Lower lobe of right lung (tissue), 2 donors: ENCODE measurements at regions not wholly inside any gene's neighbourhood (a gene's known extent, or its start where the extent isn't known, plus 50 kb on each side); places are given as distances from the start of the nearest gene placed in this dataset.

Experiments
- ATAC-seq, 2 donors: fragments of 200-7000 bp; cut with Tn5 transposase; one replicate each; pipeline ENCODE4 v1.9.1; 2020 to 2022; ENCODE audit warnings: mild to moderate bottlenecking in 2 of 2, moderate library complexity in 2 of 2
- DNase-seq: peaks from one replicate; pipeline ENCODE4 v3.0.0-alpha.2; 2020
- H3K27ac ChIP-seq: fragments of 200-600 bp; one replicate; pipeline ENCODE4 v1.8.0; 2022
- H3K27me3 ChIP-seq: fragments of 200-600 bp; one replicate; pipeline ENCODE4 v1.8.0; 2022; ENCODE audit warnings: low read depth
- H3K36me3 ChIP-seq: fragments of 200-600 bp; one replicate; pipeline ENCODE4 v1.8.0; 2022; ENCODE audit warnings: mild to moderate bottlenecking
- H3K4me1 ChIP-seq: fragments of 200-600 bp; one replicate; pipeline ENCODE4 v1.8.0; 2022
- H3K4me3 ChIP-seq: fragments of 200-600 bp; one replicate; pipeline ENCODE4 v1.8.0; 2022; ENCODE audit warnings: mild to moderate bottlenecking
- H3K9me3 ChIP-seq: fragments of 200-600 bp; one replicate; pipeline ENCODE4 v1.8.0; 2022
- intact Hi-C: fragments of 100-400 bp; cut with DNase I; formaldehyde crosslinking; loops from one replicate; pipeline ENCODE4 v1.11.0; 2022
- TF ChIP-seq, protein P1 (sequence below): fragments of 200-600 bp; IDR thresholded peaks from one replicate; pipeline ENCODE4 v1.8.0; 2022; ENCODE audit warnings: antibody characterized with exemption, mild to moderate bottlenecking
- donor health status: DM: no; HTN: yes; CAD: no; lungs with severe emphysema.

DNA sequence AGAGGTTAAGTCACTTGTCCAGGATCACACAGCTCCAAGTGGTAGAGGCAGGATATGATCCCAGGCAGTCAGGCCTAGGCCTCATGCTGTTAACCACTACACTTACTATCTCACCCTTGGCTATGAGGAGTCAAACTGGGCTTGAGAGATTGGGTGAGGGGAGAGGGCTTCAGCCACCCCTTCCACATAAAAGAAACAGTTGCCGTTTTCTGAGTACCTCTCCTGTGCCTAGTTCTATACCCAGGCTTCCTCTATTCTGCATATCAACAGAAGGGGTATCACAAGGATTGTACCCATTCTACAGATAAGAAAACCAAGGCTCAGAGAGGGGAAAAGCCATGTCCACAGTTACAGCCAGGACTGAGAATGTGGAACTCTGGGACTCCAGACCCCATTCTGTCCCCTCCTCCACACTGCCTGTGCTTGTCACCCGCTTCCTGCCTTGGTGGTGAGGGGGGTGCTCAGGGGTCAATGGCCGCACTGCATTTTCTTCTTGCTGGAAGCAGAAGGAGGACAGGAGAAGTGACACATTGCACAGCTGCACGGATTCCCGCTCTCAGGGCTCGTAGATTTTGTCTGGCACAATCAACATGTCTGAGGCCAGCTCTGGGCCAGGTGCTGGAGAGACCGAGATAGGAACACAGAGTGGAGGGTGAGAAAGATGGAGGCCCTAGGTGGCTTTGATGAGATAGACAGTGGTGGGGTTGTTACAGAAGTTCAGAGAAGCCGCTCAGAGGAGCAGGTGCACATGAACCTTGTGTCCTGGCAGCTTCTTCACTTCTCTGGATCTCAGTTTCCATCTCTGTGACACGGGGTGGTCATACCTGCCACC lies 108.4 kb upstream of the PTPN1 start:
- H3K27me3 ChIP-seq = no peaks in the 10 kb centered on the region
- no peak overlapping the region for H3K4me3 ChIP-seq
- TF ChIP-seq, protein P1, sequence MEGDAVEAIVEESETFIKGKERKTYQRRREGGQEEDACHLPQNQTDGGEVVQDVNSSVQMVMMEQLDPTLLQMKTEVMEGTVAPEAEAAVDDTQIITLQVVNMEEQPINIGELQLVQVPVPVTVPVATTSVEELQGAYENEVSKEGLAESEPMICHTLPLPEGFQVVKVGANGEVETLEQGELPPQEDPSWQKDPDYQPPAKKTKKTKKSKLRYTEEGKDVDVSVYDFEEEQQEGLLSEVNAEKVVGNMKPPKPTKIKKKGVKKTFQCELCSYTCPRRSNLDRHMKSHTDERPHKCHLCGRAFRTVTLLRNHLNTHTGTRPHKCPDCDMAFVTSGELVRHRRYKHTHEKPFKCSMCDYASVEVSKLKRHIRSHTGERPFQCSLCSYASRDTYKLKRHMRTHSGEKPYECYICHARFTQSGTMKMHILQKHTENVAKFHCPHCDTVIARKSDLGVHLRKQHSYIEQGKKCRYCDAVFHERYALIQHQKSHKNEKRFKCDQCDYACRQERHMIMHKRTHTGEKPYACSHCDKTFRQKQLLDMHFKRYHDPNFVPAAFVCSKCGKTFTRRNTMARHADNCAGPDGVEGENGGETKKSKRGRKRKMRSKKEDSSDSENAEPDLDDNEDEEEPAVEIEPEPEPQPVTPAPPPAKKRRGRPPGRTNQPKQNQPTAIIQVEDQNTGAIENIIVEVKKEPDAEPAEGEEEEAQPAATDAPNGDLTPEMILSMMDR = no peak
- ATAC-seq (no peak), DNase-seq (no peak)
- H3K9me3 ChIP-seq = no peaks in the 10 kb centered on the region
- no peaks in the 10 kb centered on the region for H3K36me3 ChIP-seq
- intact Hi-C loops = no loop called here
- H3K4me1 ChIP-seq = peaks cover 35% of the 10 kb centered on the region
- H3K27ac ChIP-seq = no peak overlapping the region

DNA sequence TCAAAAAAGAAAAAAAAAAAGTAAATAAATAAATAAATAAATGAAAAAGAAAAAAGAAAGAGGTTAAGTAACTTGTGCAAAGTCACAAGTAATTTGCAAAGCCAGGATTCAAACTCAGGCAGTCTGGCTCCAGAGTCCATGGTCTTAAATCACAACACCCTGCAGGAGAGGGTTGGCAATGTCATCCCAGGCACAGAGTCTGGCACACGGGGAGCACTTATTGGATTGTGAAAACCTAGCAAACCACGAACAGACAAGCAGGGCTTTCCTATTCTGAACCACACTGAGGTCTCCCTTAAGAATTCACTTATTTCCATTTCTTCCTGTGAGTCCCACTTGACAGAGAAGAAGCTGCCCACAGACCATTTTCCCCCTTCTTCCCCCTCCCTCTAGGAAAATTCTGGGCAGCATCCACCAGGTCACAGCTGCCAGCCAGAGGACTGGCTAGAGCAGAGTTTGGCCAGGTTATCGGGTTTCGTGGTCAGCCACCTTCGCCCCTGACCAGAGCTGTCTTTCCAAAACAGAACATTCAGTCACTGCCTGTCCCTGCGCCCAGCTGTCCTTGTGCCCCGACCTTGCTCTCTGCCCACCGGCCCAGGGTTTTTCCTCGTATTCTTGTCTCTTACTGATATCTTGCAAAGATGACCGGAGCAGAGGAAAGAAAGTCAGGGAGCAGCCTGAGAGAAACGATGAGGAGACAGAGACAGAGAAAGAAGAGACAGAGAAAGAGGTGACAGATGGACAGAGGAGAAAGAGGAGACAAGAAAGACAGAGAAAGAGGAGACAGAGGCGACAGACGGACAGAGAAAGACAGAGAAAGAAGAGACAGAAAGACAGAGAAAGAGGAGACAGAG lies 106.4 kb upstream of the PTPN1 start:
- Histone ChIP-seq H3K4me1 (peaks cover 35% of the 10 kb centered on the region), H3K36me3 (no peaks in the 10 kb centered on the region), H3K27me3 (no peaks in the 10 kb centered on the region), H3K9me3 (no peaks in the 10 kb centered on the region), H3K27ac (no peak overlapping the region), H3K4me3 (no peak overlapping the region)
- no peak for ATAC-seq
- TF ChIP-seq, protein P1 = no peak
- no peak for DNase-seq
- intact Hi-C loops = no loop called here

DNA sequence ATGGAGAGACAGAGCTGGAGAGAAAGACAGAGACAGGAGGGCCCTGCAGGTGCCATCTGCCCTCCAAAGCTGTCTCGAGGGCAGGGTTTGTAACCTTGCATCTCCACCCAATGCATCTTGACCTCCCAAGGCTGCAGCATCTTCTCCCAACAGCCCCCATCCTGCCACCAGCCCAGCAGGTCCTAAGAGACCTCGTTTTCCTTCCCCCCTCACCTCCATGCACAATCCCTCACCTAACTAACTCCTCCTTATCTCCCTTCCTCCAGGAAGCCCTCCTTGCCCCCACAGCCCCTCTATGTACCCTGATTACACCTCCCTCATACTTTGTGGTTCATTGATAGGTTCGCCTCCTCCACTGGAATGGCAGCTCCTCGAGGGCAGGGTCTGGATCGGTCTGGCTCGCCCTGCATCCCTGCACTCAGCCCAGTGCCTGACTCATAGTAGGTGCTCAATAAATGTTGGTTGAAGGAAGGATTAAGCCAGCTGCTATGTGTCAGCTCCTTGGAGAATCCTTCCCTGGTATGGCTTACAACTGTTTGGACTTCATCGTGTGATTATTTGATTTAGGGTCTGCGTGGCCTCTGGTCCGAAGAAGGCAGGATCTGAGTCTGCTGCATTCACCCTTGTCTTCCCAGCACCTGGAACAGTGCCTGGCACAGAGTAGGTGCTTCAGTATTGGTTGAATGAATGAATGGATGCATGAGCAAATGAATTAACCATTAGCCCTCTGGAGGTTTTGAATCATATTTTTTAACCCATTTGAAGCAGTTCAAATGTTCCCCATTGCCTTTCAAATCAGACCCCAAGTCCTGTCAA lies 105.6 kb upstream of the PTPN1 start:
- DNase-seq = no peak
- H3K9me3 ChIP-seq = no peaks in the 10 kb centered on the region
- no peaks in the 10 kb centered on the region for H3K36me3 ChIP-seq
- H3K4me3 ChIP-seq = no peak overlapping the region
- TF ChIP-seq, protein P1 = no peak
- no peak overlapping the region for H3K27ac ChIP-seq
- intact Hi-C loops = no loop called here
- no peak for ATAC-seq
- H3K4me1 ChIP-seq = peaks cover 35% of the 10 kb centered on the region
- H3K27me3 ChIP-seq = no peaks in the 10 kb centered on the region

DNA sequence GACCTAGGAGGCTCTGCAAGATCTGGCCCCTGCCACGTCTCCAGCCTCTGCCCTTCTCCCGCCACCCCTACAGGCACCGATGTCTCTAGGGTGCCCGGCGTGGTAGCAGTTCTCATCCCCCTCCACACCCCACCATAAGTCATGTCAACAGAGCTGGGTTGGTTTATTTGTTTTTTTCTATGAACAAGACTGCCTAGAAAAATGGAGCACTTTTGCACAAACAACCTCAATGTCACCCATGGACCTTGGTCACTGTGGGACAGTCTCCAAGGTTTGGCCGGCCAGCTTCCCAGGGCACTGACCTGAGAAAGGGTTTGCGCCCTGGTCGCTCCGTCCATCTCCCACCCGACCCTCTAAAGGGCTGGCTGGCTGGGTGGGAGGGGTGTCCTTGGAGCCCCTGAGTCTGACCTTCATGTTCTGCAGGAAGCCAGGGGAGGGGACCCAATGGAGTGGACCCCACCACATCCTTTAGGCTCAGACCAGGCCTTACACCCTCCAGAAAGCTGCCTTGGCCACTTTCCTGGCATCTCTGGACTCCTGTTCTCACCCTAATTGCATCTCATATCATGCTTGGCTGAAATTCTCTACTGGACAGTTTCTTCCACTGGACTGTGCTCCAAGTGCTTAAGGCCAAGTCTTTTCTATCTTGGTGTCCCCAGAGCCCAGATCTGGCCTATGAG lies 104.8 kb upstream of the PTPN1 start:
- Histone ChIP-seq H3K4me3 (no peak overlapping the region), H3K36me3 (no peaks in the 10 kb centered on the region), H3K9me3 (no peaks in the 10 kb centered on the region), H3K4me1 (peaks cover 33% of the 10 kb centered on the region), H3K27ac (no peak overlapping the region), H3K27me3 (no peaks in the 10 kb centered on the region)
- DNase-seq (no peak), ATAC-seq (no peak)
- intact Hi-C loops = no loop called here
- TF ChIP-seq, protein P1 = no peak
